ENCODE measurements at regions not wholly inside any gene's neighbourhood (a gene's known extent, or its start where the extent isn't known, plus 50 kb on each side); places are given as distances from the start of the nearest gene placed in this dataset.

- H3K4me1 ChIP-seq, result no peaks in the 10 kb centered on the region
- TF ChIP-seq CTCF (IDR thresholded peaks at IDR 0.05), result no peak
- no peak for TF ChIP-seq POLR2A (IDR thresholded peaks at IDR 0.05)
These were observed 533.3 kb downstream of the NSUN3 start for GRCh38 chr3:94596141-94596540.

DNA sequence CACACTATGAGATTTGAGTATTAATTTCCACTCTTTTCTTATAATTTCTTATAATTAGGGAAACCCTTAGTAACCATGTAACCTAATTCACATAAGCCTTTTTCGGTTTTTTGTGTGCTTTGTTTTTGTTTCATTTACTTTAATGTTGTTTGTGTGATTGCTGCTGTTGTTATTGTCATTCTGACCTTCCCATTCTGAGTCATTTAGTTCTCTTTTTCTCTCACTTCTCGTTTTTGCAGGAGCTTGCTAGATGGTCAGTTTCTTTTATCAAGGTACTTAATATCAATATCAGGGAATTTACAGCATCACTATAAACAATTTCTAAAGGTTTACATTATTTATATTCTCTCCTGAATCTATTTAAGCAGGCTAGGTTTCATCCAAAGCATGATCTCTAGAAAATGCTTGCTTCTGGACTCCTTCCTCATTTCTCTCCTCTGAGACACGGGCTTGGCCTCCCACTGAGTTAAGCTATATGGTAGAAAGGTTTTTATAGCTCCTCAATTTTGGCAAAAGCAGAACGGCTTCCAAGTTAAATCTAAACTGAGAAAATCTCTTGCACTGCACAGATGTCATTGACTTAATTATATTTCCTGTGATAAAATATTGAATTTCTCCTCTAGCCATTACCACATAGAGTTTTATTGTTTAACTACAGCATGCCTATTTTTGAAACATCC is 534.2 kb downstream of the NSUN3 start:
- DNase-seq, result no peak
- Histone ChIP-seq H3K9me3 (no peaks in the 10 kb centered on the region), H3K27ac (no peak overlapping the region), H3K36me3 (no peaks in the 10 kb centered on the region), H3K4me3 (no peak overlapping the region), H3K27me3 (no peaks in the 10 kb centered on the region), H3K4me1 (no peaks in the 10 kb centered on the region)
- no peak for TF ChIP-seq POLR2A (IDR thresholded peaks at IDR 0.05)
- no peak for TF ChIP-seq CTCF (IDR thresholded peaks at IDR 0.05)

More at GRCh38 chr3:94596141-94596540, 533.3 kb downstream of the NSUN3 start:
- H3K27me3 ChIP-seq, result no peaks in the 10 kb centered on the region
- no peak overlapping the region for H3K27ac ChIP-seq
- H3K4me3 ChIP-seq, result no peak overlapping the region
- no peaks in the 10 kb centered on the region for H3K36me3 ChIP-seq
- no peak for DNase-seq
- H3K9me3 ChIP-seq, result no peaks in the 10 kb centered on the region

- H3K4me1 ChIP-seq, result no peaks in the 10 kb centered on the region
- H3K36me3 ChIP-seq, result no peaks in the 10 kb centered on the region
- no peaks in the 10 kb centered on the region for H3K9me3 ChIP-seq
- no peak for DNase-seq
- no peak overlapping the region for H3K27ac ChIP-seq
- H3K4me3 ChIP-seq, result no peak overlapping the region
- TF ChIP-seq CTCF (IDR thresholded peaks at IDR 0.05) (no peak), POLR2A (IDR thresholded peaks at IDR 0.05) (no peak)
- no peaks in the 10 kb centered on the region for H3K27me3 ChIP-seq
These were observed 544.9 kb downstream of the NSUN3 start for GRCh38 chr3:94607778-94608177.

DNA sequence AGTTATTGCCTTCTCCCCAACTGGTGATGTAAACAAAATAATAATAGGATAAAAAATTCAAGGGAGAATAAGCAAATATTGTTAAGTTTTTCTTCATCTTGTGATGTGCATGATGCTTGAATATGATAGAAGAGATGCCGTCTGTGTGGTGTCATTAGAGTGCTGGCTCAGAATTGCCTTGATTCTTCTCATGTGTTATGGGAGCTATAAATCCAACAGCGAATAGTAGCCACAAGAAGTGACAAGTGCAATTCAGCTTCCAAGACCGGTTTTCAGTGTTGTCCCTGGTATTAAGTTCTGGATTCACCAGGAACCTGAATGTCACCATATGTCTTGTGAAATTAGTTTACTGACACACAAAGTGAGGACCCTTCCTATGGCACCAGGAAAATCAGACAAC is 547.0 kb downstream of the NSUN3 start:
- Histone ChIP-seq H3K4me1 (no peaks in the 10 kb centered on the region), H3K27ac (no peak overlapping the region), H3K4me3 (no peak overlapping the region), H3K36me3 (no peaks in the 10 kb centered on the region), H3K27me3 (no peaks in the 10 kb centered on the region), H3K9me3 (no peaks in the 10 kb centered on the region)
- no peak for TF ChIP-seq POLR2A (IDR thresholded peaks at IDR 0.05)
- no peak for TF ChIP-seq CTCF (IDR thresholded peaks at IDR 0.05)
- no peak for DNase-seq

- Histone ChIP-seq H3K4me3 (no peak overlapping the region), H3K27me3 (no peaks in the 10 kb centered on the region), H3K4me1 (no peaks in the 10 kb centered on the region), H3K36me3 (no peaks in the 10 kb centered on the region), H3K27ac (no peak overlapping the region), H3K9me3 (no peaks in the 10 kb centered on the region)
- no peak for TF ChIP-seq CTCF (IDR thresholded peaks at IDR 0.05)
- TF ChIP-seq POLR2A (IDR thresholded peaks at IDR 0.05), result no peak
- DNase-seq, result no peak
These were observed 548.7 kb downstream of the NSUN3 start for GRCh38 chr3:94611596-94611995.

DNA sequence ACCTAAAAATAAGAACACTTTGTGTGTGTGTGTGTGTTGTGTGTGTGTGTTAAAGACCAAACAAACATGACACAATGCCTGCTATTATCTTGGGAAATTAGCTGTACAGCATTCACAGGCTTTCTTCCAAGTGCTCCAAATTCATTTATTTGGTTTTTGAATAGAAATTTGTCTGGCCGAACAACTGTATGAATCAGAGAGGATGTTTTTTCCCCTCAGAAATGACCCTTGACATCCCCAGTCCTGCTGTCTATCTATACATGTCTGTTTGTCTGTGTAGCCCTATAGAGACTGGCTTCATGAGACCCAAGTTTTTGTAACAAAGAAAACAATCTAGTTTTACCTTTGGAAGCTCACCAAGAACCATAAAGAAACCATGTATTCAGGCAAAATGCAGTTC is 549.8 kb downstream of the NSUN3 start:
- TF ChIP-seq CTCF (IDR thresholded peaks at IDR 0.05), result no peak
- TF ChIP-seq POLR2A (IDR thresholded peaks at IDR 0.05), result no peak

More for the DNA sequence above, 549.8 kb downstream of the NSUN3 start:
- H3K4me1 ChIP-seq, result no peaks in the 10 kb centered on the region
- no peak overlapping the region for H3K27ac ChIP-seq
- no peak for DNase-seq
- H3K4me3 ChIP-seq, result no peak overlapping the region
- no peaks in the 10 kb centered on the region for H3K9me3 ChIP-seq
- H3K27me3 ChIP-seq, result no peaks in the 10 kb centered on the region
- no peaks in the 10 kb centered on the region for H3K36me3 ChIP-seq
